ENCODE measurements at regions not wholly inside any gene's neighbourhood (a gene's known extent, or its start where the extent isn't known, plus 50 kb on each side); places are given as distances from the start of the nearest gene placed in this dataset.

DNA sequence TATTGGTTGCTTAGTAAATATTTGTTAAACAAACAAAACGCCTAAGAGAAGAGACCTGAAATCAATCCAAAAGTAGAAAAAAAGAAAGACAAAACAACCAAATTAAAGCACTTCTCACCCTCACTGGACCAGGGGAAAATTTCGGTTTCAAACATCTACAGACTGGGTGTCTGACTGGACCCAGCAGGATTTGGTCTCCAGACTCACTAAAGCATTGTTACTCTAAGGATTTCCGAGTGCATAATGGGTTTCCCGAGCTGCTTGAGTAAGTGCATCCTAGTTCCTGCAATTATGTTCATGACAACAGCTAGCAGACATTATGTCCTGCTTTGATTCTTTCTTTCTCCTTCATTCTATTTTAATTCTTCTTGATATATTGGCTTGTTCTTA is 51.8 kb upstream of the FAM3C start:
- intact Hi-C loops (cut with DNase I, micrococcal nuclease) = no loop called here
- no peak for ATAC-seq

DNA sequence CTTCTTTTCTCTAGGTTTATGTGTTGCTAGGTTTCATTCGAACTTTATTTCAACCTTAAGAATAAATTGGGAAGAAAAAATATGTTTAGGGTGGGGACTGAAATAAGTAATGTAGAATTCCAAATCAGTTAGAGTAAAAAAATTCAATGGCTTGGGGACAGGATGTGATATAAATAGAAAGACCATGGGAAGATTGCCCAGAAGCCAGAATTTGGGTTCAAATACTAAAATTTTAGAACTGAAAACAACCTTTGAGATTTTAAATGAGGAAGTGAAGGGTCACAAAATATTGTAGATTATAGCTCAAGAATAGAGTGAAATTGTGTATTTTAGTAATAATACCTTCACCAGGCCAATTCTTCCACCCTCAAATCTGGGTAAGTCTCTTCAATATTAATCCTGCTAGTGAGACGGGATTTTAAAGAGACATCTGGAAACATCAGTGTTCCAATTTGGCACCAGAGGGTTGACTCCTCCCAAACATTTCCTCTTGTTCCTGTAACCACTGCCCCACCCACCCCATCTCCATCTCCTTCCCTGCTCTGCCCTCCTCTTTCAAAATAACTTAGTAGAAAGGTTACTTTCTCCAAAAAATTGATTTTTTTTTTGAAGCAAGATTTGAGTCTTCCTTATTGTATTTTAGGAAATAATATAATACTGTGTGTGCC is 51.3 kb upstream of the FAM3C start:
- DNase-seq (no peak), ATAC-seq (no peak)
- intact Hi-C loops (cut with DNase I, micrococcal nuclease) = no loop called here

More for the DNA sequence above, 51.8 kb upstream of the FAM3C start:
- no peak for DNase-seq

GRCh38 chr7:121446526-121446925 is 50.4 kb upstream of the FAM3C start:
- intact Hi-C loops (cut with DNase I, micrococcal nuclease) = no loop called here
- DNase-seq = no peak

More at GRCh38 chr7:121446526-121446925, 50.4 kb upstream of the FAM3C start:
- peak; percentile 64 for ATAC-seq
